OCI-LY7 (cell line): ENCODE measurements at regions not wholly inside any gene's neighbourhood (a gene's known extent, or its start where the extent isn't known, plus 50 kb on each side); places are given as distances from the start of the nearest gene placed in this dataset.

Source experiments
- BruUV-seq: library from RNA; stranded (reverse); fragments of 400-500 nt; replicated peaks from 2 replicates; lab custom pipeline; 2021; lab: Mats Ljungman, UMichigan
- CTCF ChIA-PET: fragments of 300-600 bp; sonication (Branson Sonifier 250); formaldehyde crosslinking; loops from one replicate; lab custom pipeline; 2022; ENCODE audit warnings: antibody characterized with exemption; ENCODE audit not compliant: unreplicated experiment; lab: Charles Lee
- POLR2A ChIA-PET: fragments of 300-600 bp; sonication (Branson Sonifier 250); formaldehyde crosslinking; loops from one replicate; lab custom pipeline; 2022; ENCODE audit warnings: antibody characterized with exemption; lab: Charles Lee
- DNase-seq: peaks from one replicate; pipeline ENCODE4 v3.0.0-alpha.2; 2015; ENCODE audit warnings: low spot score
- H2AFZ ChIP-seq: fragments of 200-600 bp; sonication (generic), shearing (Covaris generic); 2 replicates; pipeline ENCODE4 v1.6.1; 2014; ENCODE audit warnings: mild to moderate bottlenecking, antibody characterized with exemption, low read length, moderate library complexity
- H3K27ac ChIP-seq: fragments of 200-600 bp; sonication (generic); 2 replicates; pipeline ENCODE4 v1.5.1; 2014; ENCODE audit warnings: mixed run types, low read depth, mild to moderate bottlenecking, moderate library complexity, low read length, inconsistent platforms; ENCODE audit not compliant: poor library complexity, severe bottlenecking
- H3K36me3 ChIP-seq: fragments of 200-600 bp; sonication (generic); 2 replicates; pipeline ENCODE4 v1.6.1; 2014; ENCODE audit warnings: mild to moderate bottlenecking, antibody characterized with exemption, low read length, moderate library complexity, mixed read lengths; ENCODE audit not compliant: insufficient read depth
- H3K4me1 ChIP-seq: fragments of 200-600 bp; sonication (generic); 2 replicates; pipeline ENCODE4 v1.5.1; 2014; ENCODE audit warnings: mild to moderate bottlenecking, low read length; ENCODE audit not compliant: insufficient read depth, poor library complexity, severe bottlenecking
- H3K4me2 ChIP-seq: fragments of 200-600 bp; sonication (generic); 2 replicates; pipeline ENCODE4 v1.6.1; 2014; ENCODE audit warnings: mild to moderate bottlenecking, low read length
- H3K4me3 ChIP-seq: fragments of 200-600 bp; sonication (generic); 2 replicates; pipeline ENCODE4 v1.5.1; 2014; ENCODE audit warnings: mild to moderate bottlenecking, low read depth, low read length; ENCODE audit not compliant: poor library complexity, severe bottlenecking
- H3K79me2 ChIP-seq: fragments of 200-600 bp; sonication (generic); 2 replicates; pipeline ENCODE4 v1.6.1; 2016; ENCODE audit warnings: low read depth, mild to moderate bottlenecking, low read length, moderate library complexity, mixed read lengths; ENCODE audit not compliant: insufficient read depth
- H3K9me2 ChIP-seq: fragments of 200-600 bp; sonication (generic); 2 replicates; pipeline ENCODE4 v1.6.1; 2016; ENCODE audit warnings: mild to moderate bottlenecking, low read length, mixed read lengths; ENCODE audit not compliant: insufficient read depth
- H3K9me3 ChIP-seq: fragments of 200-600 bp; sonication (generic); 2 replicates; pipeline ENCODE4 v1.6.1; 2014; ENCODE audit warnings: mild to moderate bottlenecking, mixed run types, low read length, mixed read lengths
- H4K20me1 ChIP-seq: fragments of 200-600 bp; sonication (generic); 2 replicates; pipeline ENCODE4 v1.6.1; 2014; ENCODE audit warnings: mild to moderate bottlenecking, antibody characterized with exemption, low read length, moderate library complexity, mixed read lengths; ENCODE audit not compliant: insufficient read depth
- EZH2phosphoT487 ChIP-seq: fragments of 200-600 bp; sonication (generic); IDR thresholded peaks from 2 replicates; pipeline ENCODE4 v1.6.1; 2018; ENCODE audit warnings: low read depth, borderline replicate concordance, mild to moderate bottlenecking, mixed run types, antibody characterized with exemption, low read length, moderate library complexity, mixed read lengths
- intact Hi-C: fragments of 100-400 bp; cut with micrococcal nuclease; formaldehyde crosslinking; loops from one replicate; pipeline ENCODE4 v1.10.0; 2022; ENCODE audit not compliant: unreplicated experiment
- TF ChIP-seq, protein P1 (sequence below): fragments of 200-600 bp; sonication (generic); conservative IDR thresholded peaks from 2 replicates; pipeline ENCODE4 v1.5.1; 2014; ENCODE audit warnings: mild to moderate bottlenecking, antibody characterized with exemption, low read length, moderate library complexity, mixed read lengths

DNA sequence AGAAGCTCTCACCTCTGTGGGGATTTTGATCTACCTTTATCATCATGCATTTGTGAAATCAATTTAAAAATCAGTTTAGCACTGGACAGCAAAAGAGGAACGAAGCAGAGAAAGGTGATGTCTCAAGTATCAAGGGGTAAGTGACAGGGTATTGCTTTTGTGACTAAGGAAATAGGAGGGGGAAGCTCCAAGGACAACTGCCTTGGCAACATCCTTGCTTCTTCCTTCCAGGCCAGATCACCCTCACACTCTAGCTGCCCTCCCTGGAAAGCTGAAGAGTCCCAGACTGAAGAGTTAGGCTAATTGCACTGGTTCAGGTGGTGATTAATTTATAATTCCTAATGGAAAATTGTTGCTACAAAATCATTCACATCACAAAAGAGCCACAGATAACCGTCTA lies 859.1 kb upstream of the ACVR2A start:
- CTCF ChIA-PET, result no interaction called here
- Histone ChIP-seq H4K20me1 (no peaks in the 10 kb centered on the region), H3K27ac (no peak overlapping the region), H3K4me3 (no peak overlapping the region), H3K79me2 (no peaks in the 10 kb centered on the region), H3K9me2 (no peaks in the 10 kb centered on the region), H3K36me3 (no peaks in the 10 kb centered on the region), H2AFZ (no peak overlapping the region), H3K9me3 (no peaks in the 10 kb centered on the region), H3K4me1 (no peaks in the 10 kb centered on the region), H3K4me2 (no peak overlapping the region)
- intact Hi-C loops, result no loop called here
- DNase-seq, result no peak
- POLR2A ChIA-PET, result interaction anchor here (1.0 kb wide), 1 partner anchor 11 kb away, joined by 5 read pairs; no protein-coding TSS in a partner anchor
- BruUV-seq, result no TSS peak
- TF ChIP-seq EZH2phosphoT487, result no peak
- TF ChIP-seq, protein P1, sequence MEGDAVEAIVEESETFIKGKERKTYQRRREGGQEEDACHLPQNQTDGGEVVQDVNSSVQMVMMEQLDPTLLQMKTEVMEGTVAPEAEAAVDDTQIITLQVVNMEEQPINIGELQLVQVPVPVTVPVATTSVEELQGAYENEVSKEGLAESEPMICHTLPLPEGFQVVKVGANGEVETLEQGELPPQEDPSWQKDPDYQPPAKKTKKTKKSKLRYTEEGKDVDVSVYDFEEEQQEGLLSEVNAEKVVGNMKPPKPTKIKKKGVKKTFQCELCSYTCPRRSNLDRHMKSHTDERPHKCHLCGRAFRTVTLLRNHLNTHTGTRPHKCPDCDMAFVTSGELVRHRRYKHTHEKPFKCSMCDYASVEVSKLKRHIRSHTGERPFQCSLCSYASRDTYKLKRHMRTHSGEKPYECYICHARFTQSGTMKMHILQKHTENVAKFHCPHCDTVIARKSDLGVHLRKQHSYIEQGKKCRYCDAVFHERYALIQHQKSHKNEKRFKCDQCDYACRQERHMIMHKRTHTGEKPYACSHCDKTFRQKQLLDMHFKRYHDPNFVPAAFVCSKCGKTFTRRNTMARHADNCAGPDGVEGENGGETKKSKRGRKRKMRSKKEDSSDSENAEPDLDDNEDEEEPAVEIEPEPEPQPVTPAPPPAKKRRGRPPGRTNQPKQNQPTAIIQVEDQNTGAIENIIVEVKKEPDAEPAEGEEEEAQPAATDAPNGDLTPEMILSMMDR, result no peak

DNA sequence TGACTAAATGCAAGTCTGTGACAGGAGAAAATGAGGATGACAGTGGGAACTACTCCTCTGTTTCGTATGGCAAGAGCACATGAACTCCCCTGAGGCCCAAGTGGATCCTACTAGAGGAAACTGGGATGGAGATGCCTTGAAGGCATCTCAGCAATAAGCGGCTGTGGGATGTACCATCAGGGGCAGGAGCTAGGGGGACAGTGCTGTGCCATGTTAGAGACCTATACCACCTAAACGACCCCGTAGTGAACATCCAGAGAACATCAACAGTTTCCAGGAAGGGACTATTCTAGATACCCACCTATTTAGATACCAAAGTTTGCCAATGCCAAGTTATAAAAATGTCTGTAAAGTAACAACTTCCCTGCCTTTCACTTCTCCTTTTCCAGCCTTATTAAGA lies 860.8 kb upstream of the ACVR2A start:
- no peak for DNase-seq
- intact Hi-C loops, result no loop called here

DNA sequence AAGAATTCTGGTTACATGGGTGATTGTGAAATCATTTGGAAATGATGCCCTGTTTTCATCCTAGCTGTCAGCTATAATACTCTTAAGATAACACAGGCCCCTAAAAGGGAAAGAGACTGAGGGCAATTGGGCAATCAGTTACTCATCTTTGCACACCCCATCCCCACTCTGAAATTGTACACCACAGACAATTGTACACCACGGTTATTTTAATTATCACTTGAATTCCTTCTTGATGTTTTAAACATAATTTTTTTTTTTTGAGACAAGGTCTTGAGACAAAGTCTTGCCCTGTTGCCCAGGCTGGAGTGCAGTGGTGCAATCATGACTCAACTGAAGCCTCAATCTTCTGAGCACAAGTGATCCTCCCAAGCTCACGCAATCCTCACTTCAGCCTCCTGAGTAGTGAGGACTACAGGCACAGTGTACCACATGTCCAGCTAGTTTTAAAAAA lies 862.4 kb upstream of the ACVR2A start:
- ChIA-PET CTCF (no interaction called here), POLR2A (interaction anchor here (1.0 kb wide), 1 partner anchor 9 kb away, joined by 3 read pairs; no protein-coding TSS in a partner anchor)
- intact Hi-C loops, result no loop called here
- no peak for DNase-seq
- Histone ChIP-seq H3K4me1 (no peaks in the 10 kb centered on the region), H3K9me3 (no peaks in the 10 kb centered on the region), H3K36me3 (no peaks in the 10 kb centered on the region), H3K27ac (no peak overlapping the region), H3K4me3 (no peak overlapping the region), H3K9me2 (no peaks in the 10 kb centered on the region), H4K20me1 (no peaks in the 10 kb centered on the region), H3K4me2 (no peak overlapping the region), H2AFZ (no peak overlapping the region), H3K79me2 (no peaks in the 10 kb centered on the region)
- no TSS peak for BruUV-seq
- TF ChIP-seq EZH2phosphoT487, result no peak
- TF ChIP-seq, protein P1, result no peak

More for the DNA sequence above, 860.8 kb upstream of the ACVR2A start:
- no peak for TF ChIP-seq EZH2phosphoT487
- TF ChIP-seq, protein P1, result no peak
- no peaks in the 10 kb centered on the region for H3K36me3 ChIP-seq
- no peak overlapping the region for H3K4me3 ChIP-seq
- no peak overlapping the region for H3K4me2 ChIP-seq
- no peaks in the 10 kb centered on the region for H3K4me1 ChIP-seq
- no peaks in the 10 kb centered on the region for H3K79me2 ChIP-seq
- no peak overlapping the region for H3K27ac ChIP-seq
- CTCF ChIA-PET, result no interaction called here
- POLR2A ChIA-PET, result interaction anchor here (0.5 kb wide), 1 partner anchor 12 kb away, joined by 5 read pairs; no protein-coding TSS in a partner anchor
- H4K20me1 ChIP-seq, result no peaks in the 10 kb centered on the region
- BruUV-seq, result no TSS peak
- H2AFZ ChIP-seq, result no peak overlapping the region
- no peaks in the 10 kb centered on the region for H3K9me3 ChIP-seq
- no peaks in the 10 kb centered on the region for H3K9me2 ChIP-seq
